H1 (cell line): ENCODE measurements at regions not wholly inside any gene's neighbourhood (a gene's known extent, or its start where the extent isn't known, plus 50 kb on each side); places are given as distances from the start of the nearest gene placed in this dataset.

ENCODE experiments used
- ASH2L ChIP-seq: fragments of 200-600, 300-600 bp; sonication (generic); IDR thresholded peaks from one replicate; pipeline ENCODE4 v1.7.1; 2017; ENCODE audit warnings: low read length
- CBX5 ChIP-seq: fragments of 300-800, 300-1000 bp; sonication (generic); IDR thresholded peaks from 2 replicates; pipeline ENCODE4 v1.7.1; 2016; ENCODE audit warnings: antibody characterized with exemption, low read length, low read depth
- MAFK ChIP-seq: IDR thresholded peaks from 2 replicates; pipeline ENCODE4 v1.6.1; 2012; ENCODE audit warnings: low read depth, mild to moderate bottlenecking, improper control_type of control experiment, low read length

DNA sequence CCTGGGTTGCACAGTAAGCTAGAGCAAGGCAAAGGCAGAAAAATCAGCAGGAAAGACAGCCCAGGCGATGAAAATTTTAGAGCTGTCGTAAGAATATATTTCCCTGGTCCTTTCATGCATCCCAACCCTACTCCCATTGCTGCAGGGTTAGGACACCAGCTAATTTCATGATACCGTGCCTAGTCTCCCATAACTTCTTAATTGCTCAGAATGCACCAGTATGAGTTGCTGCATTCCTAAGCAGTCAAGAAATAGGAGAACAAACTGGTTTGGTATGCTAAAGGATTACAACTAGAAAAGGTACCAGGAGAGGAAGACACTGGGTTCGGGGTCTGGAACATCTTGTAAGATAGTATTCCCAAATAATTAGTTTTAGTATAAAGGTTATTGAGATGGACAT is 269.4 kb upstream of the NRXN1 start (continued):
- no peak for TF ChIP-seq MAFK
- TF ChIP-seq ASH2L: no peak
- TF ChIP-seq CBX5: no peak
